ENCODE measurements at regions not wholly inside any gene's neighbourhood (a gene's known extent, or its start where the extent isn't known, plus 50 kb on each side); places are given as distances from the start of the nearest gene placed in this dataset. TPM values are rescaled to one million over a fixed set of nuclear protein-coding genes. Genes with fewer than 3 reads are reported as not detected.
"Not testable (repeated sequence)": the region's sequence is repeated elsewhere in the genome, so short reads cannot be mapped to it uniquely, and the experiment has no call there.

DNA sequence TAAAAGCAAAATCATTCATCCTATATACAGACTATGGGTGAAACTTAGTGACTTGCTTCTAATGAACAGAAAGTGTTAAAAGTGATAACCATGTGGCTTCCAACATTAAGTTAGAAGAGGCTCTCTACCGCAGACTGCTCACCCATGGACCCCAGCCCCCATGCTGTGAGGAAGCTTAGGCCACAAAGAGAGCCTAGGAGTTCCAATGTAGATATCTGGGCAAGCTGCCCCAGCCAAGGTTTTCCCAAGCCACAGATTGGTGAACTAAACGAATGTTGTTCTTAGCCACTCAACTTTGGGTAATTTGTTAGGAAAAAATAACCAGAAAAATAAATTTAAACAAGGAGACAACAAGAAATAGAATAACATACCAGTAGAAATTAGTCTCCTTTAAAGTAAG is 70.1 kb downstream of the TBC1D28 start:
- H3K27ac Mint-ChIP-seq: peak overlapping the region; percentile 79 to 94 (median 91)
- intact Hi-C loops (cut with micrococcal nuclease): not testable (repeated sequence)
- WGBS (ENCODE audit: insufficient coverage): 100% methylated on average over 1 of the region's 2 CpGs

More for the DNA sequence above, 70.1 kb downstream of the TBC1D28 start:
- Histone ChIP-seq H3K27ac (ENCODE audit: low read depth in 1 of 2, low read length in 2 of 2) (peak overlapping the region; percentile 41 to 54), H3K4me1 (ENCODE audit: control insufficient read depth in 1 of 2, insufficient read depth in 2 of 2, low read length in 2 of 2) (peaks cover 16 to 18% of the 10 kb centered on the region in 2 donors)
- H3K36me3 Mint-ChIP-seq: peaks cover 8 to 11% of the 10 kb centered on the region in 2 donors
- not testable (repeated sequence) for H3K9me3 Mint-ChIP-seq; H3K27me3 Mint-ChIP-seq (ENCODE audit: low read depth in 3 of 3); H3K9ac ChIP-seq (ENCODE audit: insufficient read depth, low read length, poor library complexity, severe bottlenecking); H3K27me3 ChIP-seq (ENCODE audit: control insufficient read depth in 2 of 2, insufficient read depth in 2 of 2, low read length in 2 of 2); H3K9me3 ChIP-seq (replicated peaks in 1 of 2; ENCODE audit: control insufficient read depth in 1 of 2, insufficient read depth in 1 of 2, low read length in 2 of 2); H3K36me3 ChIP-seq (replicated peaks in 1 of 2; ENCODE audit: control insufficient read depth in 1 of 2, insufficient read depth in 2 of 2, low read length in 2 of 2); H2AFZ ChIP-seq (ENCODE audit: insufficient read depth, low read depth, low read length, poor library complexity, severe bottlenecking); H4K20me1 ChIP-seq (ENCODE audit: insufficient read depth, low read length); H3K4me3 ChIP-seq (replicated peaks in 1 of 3; ENCODE audit: low read depth in 2 of 3, low read length in 3 of 3); H3K4me2 ChIP-seq (replicated peaks; ENCODE audit: extremely low read depth, low read length, poor library complexity, severe bottlenecking); H3K79me2 ChIP-seq (ENCODE audit: insufficient read depth, low read length)
- DNase-seq: peak in 2 of 3 donors; percentile 5 to 10
- peak overlapping the region; percentile 17 to 46 for H3K4me3 Mint-ChIP-seq
- H3K4me1 Mint-ChIP-seq: peaks cover 24% of the 10 kb centered on the region

Small RNA genes in the stretch of these regions (small RNA-seq; reads per million reads assigned to genes)
- gene AC107983.1 (ENCODE audit: insufficient read length, low read depth): not detected

Measured in CD14-positive monocyte (primary cell).